HepG2 (cell line): ENCODE measurements at regions not wholly inside any gene's neighbourhood (a gene's known extent, or its start where the extent isn't known, plus 50 kb on each side); places are given as distances from the start of the nearest gene placed in this dataset.
A peak's percentile ranks its signal among the peaks of the same experiment; 100 is the strongest.

Experiments used
- FOXC1 ChIP-seq: sonication (generic); formaldehyde crosslinking; IDR thresholded peaks from 2 replicates; pipeline ENCODE4 v1.8.0; 2022; ENCODE audit warnings: mild to moderate bottlenecking, missing genetic modification reagents, borderline replicate concordance
- HHEX ChIP-seq: IDR thresholded peaks from 2 replicates; pipeline ENCODE4 v1.6.1; 2016; ENCODE audit warnings: control low read depth
- HNF4G ChIP-seq, 2 experiments: sonication (generic) in 1 of 2; formaldehyde crosslinking in 1 of 2; IDR thresholded peaks; 2 replicates each; pipeline versions ENCODE4 v1.4.0 to v1.6.1; 2011 to 2020; ENCODE audit warnings: borderline replicate concordance in 2 of 2, low read depth in 2 of 2, mild to moderate bottlenecking in 2 of 2, low read length in 1 of 2, missing genetic modification reagents in 1 of 2, moderate library complexity in 1 of 2
- KDM1A ChIP-seq: IDR thresholded peaks from 2 replicates; pipeline ENCODE4 v1.6.1; 2016; ENCODE audit warnings: missing compliant biosample characterization
- KLF16 ChIP-seq, 2 experiments: sonication (generic) in 1 of 2; formaldehyde crosslinking in 1 of 2; IDR thresholded peaks; 2 replicates each; pipeline versions ENCODE4 v1.6.1 to v1.8.0; 2016 to 2023; ENCODE audit warnings: missing genetic modification reagents in 2 of 2, missing compliant biosample characterization in 1 of 2
- MLLT10 ChIP-seq: sonication (generic); formaldehyde crosslinking; IDR thresholded peaks from 2 replicates; pipeline ENCODE4 v1.4.0; 2020; ENCODE audit warnings: missing genetic modification reagents
- PBX2 ChIP-seq: IDR thresholded peaks from 2 replicates; pipeline ENCODE4 v1.6.1; 2016; ENCODE audit warnings: control low read depth
- U2AF2 ChIP-seq: fragments of 200-400 bp; formaldehyde crosslinking; IDR thresholded peaks from 2 replicates; pipeline ENCODE4 v1.6.1; 2017; ENCODE audit warnings: low read depth, mild to moderate bottlenecking, low read length
- ZBTB40 ChIP-seq, 2 experiments: fragments of 450-650 bp in 1 of 2; sonication (generic) in 1 of 2; formaldehyde crosslinking in 1 of 2; IDR thresholded peaks; 2 replicates each; pipeline versions ENCODE4 v1.6.1 to v1.8.0; 2016 to 2022; ENCODE audit warnings: antibody characterized with exemption in 1 of 2, mild to moderate bottlenecking in 1 of 2, missing genetic modification reagents in 1 of 2
- ZNF256 ChIP-seq: sonication (generic); formaldehyde crosslinking; conservative IDR thresholded peaks from 2 replicates; pipeline ENCODE4 v1.4.0; 2020; ENCODE audit warnings: missing genetic modification reagents
- ZNF333 ChIP-seq: sonication (generic); formaldehyde crosslinking; IDR thresholded peaks from 2 replicates; pipeline ENCODE4 v1.4.0; 2020; ENCODE audit warnings: mild to moderate bottlenecking, missing genetic modification reagents, borderline replicate concordance
- ZNF33A ChIP-seq: sonication (generic); formaldehyde crosslinking; IDR thresholded peaks from 2 replicates; pipeline ENCODE4 v1.5.1; 2020; ENCODE audit warnings: missing genetic modification reagents, mild to moderate bottlenecking, moderate library complexity, borderline replicate concordance
- ZNF460 ChIP-seq: sonication (generic); formaldehyde crosslinking; IDR thresholded peaks from 2 replicates; pipeline ENCODE4 v1.5.1; 2020; ENCODE audit warnings: missing genetic modification reagents, mild to moderate bottlenecking, borderline replicate concordance
- ZNF782 ChIP-seq: sonication (generic); formaldehyde crosslinking; IDR thresholded peaks from 2 replicates; pipeline ENCODE4 v1.4.0; 2020; ENCODE audit warnings: missing genetic modification reagents, mild to moderate bottlenecking, borderline replicate concordance
- ZNF800 ChIP-seq: sonication (generic); formaldehyde crosslinking; IDR thresholded peaks from 2 replicates; pipeline ENCODE4 v1.4.0; 2020; ENCODE audit warnings: missing genetic modification reagents

- TF ChIP-seq FOXC1 (CRISPR knock-in tag) (0 out of 2 replicates have a peak, but pooled peaks have one; percentile 54), KDM1A (CRISPR knock-in tag) (no peak), KLF16 (CRISPR knock-in tag; IDR thresholded peaks at IDR 0.05) (peak in 1 of 2 experiments; percentile 56; a peak in 1 of 4 replicates), PBX2 (CRISPR knock-in tag) (no peak), ZNF800 (no peak), ZBTB40 (IDR thresholded peaks at IDR 0.05) (no peak), ZBTB40 (CRISPR knock-in tag; IDR thresholded peaks at IDR 0.05) (peak; percentile 84), U2AF2 (no peak), ZNF460 (peak; percentile 90), ZNF256 (CRISPR knock-in tag) (no peak), ZNF33A (CRISPR knock-in tag) (0 out of 2 replicates have a peak, but pooled peaks have one; percentile 26), HHEX (CRISPR knock-in tag) (peak; percentile 48), ZNF782 (CRISPR knock-in tag) (no peak), HNF4G (IDR thresholded peaks at IDR 0.05; ENCODE audit: borderline replicate concordance, low read depth, low read length) (peak; percentile 68), HNF4G (CRISPR knock-in tag; IDR thresholded peaks at IDR 0.05; ENCODE audit: borderline replicate concordance, low read depth) (no peak), ZNF333 (CRISPR knock-in tag) (no peak), MLLT10 (no peak)
These were observed 201.5 kb downstream of the IRF8 start (continued) for GRCh38 chr16:86100205-86101136.
